NCI-H2081 (cell line): ENCODE measurements at regions not wholly inside any gene's neighbourhood (a gene's known extent, or its start where the extent isn't known, plus 50 kb on each side); places are given as distances from the start of the nearest gene placed in this dataset.

Experiments used
- DNase-seq, 2 experiments: peaks; one replicate each; lab custom pipeline; 2025; lab: John Stamatoyannopoulos, UW

DNA sequence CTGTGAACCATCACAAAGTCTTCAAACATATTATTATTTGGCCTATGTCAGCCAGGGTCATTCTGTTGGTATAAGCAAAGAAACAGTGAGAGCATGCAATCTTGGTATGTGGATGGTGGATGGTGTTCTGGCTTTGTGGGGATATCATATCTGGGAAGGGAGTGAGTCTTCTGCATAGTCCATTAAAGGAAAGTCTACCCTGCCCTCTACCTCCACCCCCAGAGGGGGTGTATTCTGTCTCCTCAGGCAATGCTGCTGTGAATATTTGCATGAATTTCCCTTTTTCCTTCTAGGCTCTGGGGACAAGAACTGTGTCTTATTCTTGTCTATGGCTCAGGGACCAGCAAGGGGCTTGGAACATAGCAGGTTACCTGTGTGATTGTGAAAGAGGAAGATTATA is 495.8 kb downstream of the PDCD6IP start:
- no peak for DNase-seq

DNA sequence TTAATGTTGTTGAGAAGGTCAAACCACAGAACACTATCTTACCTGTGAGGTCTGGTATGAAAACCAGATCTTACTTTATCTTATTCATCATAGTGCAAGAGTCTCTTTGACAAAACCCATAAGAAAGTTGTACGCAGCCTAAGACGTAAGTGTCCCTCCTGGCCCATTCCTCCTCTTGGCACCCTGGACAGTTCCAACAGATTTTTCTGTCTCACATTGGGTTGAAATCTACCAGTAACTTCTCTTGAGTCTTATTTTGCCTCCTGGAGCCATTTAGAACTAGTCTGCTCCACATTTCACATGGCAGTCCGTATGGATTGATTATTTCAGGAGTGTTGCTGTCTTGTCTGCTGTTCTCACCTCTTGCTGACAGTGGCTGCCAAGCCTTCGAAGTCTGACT is 498.4 kb downstream of the PDCD6IP start:
- no peak for DNase-seq

DNA sequence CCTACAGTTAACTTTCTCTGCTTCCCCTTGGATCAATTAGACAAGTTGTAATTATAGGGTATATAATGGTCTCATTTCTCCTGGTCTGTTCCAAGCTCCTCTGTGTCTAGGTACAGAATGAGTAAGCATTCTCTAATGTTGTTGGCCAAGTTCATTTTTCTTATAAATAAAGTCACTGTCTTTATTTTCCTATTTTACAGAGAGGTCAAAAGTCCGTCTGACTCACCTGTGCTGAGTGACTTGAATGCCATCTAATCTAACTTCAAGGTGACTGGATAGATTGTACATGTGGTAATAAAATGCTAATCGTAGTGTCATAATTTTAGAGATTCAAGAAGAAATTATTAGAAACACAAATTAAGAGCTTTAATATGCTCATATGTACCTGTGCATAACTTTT is 500.2 kb downstream of the PDCD6IP start:
- no peak for DNase-seq

DNA sequence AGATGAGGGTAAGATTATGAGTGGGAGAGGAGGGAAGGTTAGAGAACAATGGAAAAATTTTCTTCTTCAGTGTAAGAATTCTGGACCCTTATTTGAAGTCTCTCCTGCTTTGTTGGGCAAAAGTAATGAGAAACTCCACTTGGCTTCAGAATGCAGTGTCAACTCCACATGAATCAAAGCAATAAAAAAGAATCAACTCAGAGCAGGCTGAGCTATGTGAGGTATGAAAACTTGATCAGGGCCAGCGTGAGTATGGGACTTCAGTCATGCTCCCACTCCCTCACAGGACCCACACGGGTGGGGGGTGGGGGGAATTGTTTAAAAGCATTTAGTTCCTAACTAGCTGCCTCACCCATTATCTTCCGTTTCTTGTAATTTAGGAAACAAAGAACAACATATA is 502.2 kb downstream of the PDCD6IP start:
- DNase-seq = no peak

DNA sequence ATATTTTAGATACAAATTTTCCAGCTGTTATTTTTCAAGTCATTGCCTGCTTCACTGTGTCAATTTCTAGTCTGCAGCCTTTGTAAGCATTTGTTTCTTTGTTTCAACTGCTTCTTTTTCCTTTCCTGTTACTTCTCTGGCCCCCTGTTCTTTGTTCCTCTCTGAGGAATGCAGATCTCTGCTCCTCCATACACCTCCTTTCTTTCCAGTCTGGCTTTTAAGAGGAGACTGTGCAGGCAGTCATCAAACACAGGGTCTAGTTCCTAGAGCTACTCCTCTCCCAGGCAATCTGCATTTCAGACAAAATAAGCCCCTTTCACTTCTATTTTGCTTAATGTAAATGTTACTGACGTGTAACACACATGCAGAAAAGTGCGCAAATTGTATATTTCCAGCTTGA is 502.9 kb downstream of the PDCD6IP start:
- DNase-seq = no peak

DNA sequence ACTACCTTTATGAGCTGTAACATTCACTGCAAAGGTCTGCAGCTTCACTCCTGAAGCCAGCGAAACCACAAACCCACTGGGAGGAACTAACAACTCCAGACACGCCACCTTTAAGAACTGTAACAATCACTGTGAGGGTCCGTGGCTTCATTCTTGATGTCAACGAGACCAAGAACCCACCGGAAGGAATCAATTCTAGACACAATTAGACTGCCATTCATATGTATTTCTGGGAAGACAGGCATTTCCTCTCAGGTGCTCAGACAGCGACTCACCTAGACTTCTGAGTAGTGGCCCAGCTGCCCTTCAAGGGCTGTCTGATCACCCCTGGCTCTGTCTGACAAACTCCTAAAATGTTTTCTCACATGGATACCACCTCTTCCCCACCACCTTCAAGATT is 506.8 kb downstream of the PDCD6IP start:
- DNase-seq = no peak

DNA sequence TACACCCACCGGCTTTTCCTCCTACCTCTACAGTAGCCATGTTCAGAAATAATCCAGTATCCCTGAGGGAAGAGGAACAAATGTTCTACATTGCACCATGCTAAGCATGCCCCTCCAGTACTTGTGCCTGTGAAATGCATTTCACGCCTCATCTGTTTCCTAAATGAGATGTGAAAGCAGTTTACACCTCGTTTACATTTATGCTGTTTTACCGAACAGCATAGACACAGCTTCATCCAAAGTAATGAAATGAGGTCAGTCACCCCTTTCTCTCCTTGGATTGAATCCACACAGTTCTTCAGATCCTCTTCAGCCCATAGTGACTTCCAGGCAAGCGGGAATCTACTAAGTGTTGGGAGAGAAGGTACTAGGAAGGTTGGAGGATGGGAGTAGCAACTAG is 514.3 kb downstream of the PDCD6IP start:
- DNase-seq = no peak

DNA sequence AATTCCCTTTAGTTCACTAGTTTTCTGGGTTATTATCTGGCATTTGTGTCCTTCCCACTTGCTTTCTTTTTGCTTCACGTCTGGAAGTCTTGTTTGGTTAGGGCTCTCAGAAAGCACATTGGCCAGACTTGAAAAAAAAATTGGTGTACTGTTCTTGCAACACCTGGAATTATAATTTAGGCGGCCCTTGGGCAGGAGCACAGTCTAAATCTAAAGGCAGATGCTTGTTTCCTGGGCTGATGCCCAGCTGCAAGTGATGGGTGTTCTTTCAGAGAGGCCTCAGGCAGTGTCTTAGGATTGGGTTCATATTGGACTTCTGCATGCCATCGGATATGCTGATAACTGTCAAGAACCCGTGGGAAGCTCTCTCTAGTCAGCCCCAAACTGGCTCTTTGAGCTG is 521.5 kb downstream of the PDCD6IP start:
- DNase-seq = no peak

DNA sequence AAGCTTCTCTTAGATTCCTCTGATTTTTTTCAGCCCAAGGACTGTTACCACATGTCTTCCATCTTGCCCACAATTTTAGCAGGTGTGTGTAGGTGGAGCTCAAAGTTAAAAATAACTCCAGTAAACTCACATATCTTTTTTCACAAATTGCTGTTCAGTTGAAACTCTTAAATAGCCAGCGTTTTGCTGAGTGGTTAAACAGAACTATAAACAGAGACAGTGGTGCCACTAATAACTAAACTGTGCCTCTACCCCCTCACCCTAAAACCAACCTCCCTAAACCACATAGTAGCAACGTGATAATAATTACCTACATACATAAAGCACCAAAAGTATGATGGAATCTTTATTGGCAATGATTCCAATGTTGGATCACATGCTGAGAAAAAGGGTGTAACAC is 525.1 kb downstream of the PDCD6IP start:
- DNase-seq = no peak

DNA sequence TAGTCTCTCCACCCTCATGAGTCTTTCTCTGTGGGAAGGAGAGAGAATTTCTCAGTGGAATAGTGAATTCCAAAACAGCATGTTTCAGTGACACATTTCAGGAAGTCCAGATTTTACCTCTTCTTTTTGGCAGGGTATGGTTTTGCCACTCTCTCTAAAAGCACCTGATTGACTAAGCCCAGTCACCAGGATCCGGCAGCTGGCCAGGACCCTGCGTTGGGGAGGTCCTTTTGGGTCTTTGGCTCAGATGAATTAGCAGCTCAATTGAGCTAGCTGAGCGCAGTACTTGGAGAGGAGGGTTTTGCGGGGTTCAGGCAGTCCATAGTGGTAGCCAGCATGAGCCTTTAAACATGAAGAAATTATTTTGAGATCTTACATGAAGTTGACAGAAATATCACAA is 548.2 kb downstream of the PDCD6IP start:
- DNase-seq = no peak

DNA sequence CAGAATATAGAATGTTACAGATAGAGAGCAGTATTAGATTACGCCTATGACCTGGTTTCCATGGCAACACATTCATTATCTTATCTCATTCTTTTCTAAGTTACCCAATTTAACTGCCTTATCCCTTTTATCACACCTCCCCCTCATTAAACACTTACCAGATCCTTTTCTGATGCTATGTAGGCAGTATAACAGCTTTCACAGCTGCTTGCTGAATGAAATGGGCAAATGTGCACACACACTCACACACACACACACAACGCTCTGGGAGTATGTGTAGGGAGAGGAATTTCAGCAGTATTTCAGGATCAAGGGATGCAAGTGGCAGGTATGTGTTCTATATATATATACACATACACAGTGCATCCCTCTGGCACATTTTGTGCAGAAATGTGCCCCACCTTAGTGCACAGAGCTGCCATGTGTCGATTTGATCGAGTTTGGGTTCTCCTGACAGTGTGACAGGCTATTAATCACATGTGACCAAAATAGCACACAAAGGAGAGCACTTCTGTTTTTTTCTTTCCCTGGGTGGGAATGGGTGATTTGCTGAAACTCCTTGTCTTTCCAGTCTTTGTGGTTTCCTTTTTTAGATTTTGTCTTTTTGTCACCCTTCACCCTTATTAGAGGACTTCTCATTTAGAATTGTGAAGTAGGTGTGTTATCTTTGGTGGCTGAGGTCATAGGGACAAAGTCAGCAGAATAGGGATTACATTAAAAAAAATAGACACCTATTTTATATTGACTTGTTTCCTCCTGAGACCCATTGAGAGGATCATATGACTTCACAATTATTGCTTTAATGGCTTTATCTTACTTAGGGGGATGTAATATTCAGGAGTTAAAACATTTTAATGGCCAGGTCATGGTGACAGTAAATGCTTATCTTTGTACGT is 553.7 kb downstream of the PDCD6IP start:
- DNase-seq = no peak

DNA sequence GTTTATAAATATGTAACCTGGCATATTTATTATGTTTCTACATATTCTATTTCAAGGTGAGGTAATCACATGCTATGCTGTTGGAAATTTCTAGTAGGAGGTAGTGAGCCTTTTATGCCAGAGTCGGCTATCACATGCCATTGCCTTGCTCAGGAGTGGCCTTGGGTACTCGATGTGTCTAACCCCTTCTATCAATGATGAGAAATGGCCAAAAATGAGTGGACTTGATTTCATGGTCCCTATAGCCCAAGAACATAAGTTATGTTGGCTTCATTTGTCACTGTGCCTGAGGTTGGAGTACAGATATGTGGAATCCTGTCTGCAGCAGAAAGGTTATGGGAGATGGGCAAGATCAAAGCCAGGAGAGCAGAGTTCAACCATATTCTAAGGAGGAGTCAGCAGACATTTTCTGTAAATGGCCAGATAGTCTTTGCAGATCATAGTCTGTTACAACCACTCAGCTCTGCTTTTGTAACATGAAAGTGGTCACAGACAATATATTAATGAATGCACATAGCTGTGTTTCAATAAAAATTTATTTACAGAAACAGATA is 554.4 kb downstream of the PDCD6IP start:
- no peak for DNase-seq

DNA sequence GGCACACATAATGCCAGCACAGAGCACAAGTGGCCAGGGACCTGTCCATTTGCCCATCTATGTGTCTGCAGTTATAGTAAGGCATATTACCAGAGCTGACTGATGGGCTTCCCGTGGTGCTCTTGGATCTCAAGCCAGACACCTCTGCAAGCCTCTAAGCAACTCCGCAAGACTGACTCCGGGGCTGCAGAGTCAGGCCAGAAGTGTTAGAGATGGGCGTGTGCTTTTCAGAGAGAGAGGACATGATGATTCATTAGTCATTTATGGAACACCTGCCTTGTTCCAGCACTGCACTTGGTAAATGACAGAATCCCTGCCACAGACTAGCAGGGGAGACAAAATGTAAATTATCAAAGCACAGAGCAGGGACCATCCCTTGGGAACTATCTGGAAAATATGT is 559.0 kb downstream of the PDCD6IP start:
- no peak for DNase-seq

DNA sequence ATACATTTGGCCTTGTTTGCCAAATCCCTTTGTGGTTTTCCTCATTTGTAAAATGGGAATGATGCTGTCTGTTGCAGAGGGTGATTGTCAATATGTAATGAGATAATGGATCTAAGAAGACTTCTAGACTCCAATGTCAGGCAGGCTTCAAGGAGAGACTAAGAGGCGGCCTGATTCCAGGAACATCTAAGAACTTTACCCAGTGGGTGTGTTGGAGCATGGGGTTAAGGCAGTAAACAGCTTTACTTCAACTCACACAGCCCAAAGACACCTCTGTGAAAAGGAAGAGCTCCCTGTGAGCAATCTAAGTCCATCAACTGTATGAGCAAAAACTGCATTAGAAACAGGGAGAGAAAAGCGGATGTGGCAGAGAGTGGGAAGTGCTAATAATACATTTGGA is 560.6 kb downstream of the PDCD6IP start:
- no peak for DNase-seq

DNA sequence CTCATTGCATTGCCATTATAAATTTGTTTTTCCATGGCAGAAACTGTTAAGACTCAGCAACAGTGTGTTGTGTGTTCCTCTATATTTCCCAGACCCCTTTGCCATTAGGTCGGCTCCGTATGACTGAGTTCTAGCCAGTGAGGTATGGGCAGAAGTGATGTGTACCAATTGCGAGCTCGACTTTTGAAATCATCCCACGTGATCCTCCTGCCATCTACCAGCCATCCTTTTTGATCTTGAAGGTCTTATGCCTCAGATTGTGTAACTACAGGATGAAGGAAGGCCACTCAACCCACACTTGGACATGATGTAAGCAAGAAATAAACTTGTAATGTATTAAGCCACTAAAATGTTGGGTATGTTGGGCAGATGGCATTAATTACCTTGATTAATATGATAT is 562.3 kb downstream of the PDCD6IP start:
- no peak for DNase-seq

DNA sequence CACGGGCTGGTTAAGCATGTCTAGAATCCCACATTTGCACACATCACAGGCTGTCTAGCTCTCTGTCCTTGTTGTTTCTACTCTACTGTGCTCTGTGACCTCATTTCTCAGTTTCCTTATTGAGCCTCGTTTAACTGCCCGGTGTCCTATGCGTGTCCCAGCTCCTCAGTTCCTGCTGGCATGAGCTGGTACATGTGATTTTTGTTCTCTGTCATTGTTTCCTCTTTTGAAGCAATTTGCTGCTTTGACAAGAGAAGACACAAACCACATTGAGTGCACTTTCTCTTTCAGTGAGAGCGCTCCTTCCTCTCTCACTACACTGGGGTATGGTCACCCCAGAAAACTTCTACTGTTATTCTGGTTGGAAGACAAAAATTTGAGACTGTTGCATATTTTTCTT is 563.5 kb downstream of the PDCD6IP start:
- DNase-seq = no peak

DNA sequence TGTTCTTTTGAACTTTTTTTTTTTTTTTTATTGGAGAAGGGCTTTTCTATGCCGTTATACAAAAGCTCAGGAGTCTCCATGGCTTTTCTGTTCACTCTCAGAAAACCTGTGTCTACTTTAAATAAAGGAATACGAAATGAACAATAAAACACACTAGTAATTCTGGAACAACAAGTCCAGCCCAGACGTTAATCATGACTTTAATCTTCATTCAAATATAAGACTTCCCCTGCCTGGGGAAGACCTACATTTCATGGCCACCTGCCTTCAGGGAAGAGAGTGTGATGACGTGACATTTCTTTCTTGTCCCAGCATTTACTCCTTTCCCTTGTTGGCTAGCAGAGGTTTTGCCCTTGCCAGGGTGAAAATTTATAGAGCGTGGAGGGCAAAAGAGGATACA is 564.5 kb downstream of the PDCD6IP start:
- no peak for DNase-seq

DNA sequence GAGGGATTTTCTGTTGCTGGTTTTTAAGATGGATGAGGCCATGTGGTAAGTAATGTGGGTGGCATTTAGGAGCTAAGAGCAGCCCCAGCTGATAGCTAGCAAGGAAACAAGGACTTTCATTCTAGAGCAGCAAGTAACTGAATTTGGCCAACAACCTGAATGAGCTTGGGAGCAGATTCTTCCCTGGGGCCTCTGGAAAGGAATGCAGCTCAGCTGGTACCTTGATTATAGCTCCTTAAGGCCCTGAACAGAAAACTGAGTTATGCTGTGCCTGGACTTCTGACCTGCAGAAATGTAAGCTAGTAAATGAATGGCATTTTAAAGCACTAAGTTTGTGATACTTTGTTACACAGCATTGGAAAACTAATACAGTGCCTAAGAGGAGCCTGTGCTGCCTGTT is 565.5 kb downstream of the PDCD6IP start:
- no peak for DNase-seq

DNA sequence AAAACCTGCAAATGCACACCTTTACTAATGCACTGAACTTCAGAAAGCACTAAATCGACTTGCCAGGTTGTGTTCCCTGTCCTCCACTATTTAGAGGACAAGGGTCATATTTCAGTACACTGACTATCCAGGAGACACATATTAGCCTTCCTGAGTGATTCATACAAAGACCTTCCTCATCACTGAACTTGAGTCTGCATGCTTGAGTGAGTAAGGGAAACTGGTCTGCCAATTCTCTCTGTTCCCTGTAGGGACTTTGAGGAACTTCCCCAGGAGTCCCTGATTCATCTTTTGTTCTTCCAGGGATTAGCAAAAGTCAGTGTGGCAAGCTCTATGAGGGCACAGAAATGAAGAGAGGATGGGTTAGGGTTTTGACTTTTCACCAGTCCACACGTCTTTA is 565.9 kb downstream of the PDCD6IP start:
- no peak for DNase-seq

DNA sequence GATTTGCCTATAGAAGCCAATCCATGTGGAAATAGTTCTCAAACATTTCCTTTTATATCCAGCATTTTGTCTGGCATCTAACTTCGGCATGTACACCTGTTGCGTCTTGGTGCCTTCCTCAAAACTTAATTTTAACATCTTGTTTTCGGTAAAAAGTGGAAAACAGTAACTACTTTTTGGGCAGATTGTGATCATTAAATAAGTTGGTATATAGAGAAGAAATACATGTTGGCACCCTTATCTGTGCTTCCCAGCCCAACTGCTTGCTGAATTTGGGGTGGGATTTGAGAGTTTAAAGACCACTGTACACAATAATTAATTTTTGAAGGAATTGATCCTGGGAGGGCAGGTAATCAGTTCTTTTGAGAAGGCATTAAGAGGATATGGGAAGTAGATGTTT is 566.8 kb downstream of the PDCD6IP start:
- no peak for DNase-seq

DNA sequence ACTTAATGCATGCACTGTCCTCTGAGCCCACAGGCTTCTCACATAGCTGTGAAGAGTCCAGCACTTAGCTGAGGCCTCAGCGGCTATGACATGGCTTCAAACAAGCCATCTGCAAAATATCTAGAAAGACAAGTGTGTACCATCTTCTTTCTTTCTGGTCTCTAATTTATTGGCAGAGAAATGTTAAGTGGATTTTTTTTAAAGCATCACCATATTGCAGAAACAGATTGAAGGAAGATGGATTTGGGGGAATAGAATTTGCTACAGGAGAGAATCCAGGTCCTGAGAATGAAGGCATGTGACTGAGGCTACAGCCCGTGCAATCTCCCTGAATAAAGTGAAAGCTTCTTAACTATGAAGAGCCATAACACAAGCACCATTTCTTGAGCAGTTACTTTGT is 567.3 kb downstream of the PDCD6IP start:
- DNase-seq = no peak

DNA sequence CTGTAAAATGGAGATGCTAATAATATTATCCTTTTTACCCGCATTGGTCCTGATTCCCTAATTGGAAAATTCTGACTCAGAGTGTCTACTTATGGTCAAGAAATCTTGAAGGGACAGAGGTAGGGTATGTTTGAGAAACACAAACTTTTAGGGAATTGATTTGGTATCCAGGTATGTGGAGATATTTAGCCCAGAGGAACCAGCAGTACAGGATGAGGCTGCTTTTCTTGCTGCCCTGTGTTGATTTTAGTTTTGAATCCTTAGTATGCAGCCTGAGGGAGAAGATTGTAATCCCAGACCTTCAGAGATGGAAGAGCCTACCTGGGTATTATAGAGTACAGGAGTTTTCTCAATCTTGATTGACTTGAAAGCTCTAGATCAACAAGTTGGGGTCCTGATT is 569.1 kb downstream of the PDCD6IP start:
- no peak for DNase-seq

DNA sequence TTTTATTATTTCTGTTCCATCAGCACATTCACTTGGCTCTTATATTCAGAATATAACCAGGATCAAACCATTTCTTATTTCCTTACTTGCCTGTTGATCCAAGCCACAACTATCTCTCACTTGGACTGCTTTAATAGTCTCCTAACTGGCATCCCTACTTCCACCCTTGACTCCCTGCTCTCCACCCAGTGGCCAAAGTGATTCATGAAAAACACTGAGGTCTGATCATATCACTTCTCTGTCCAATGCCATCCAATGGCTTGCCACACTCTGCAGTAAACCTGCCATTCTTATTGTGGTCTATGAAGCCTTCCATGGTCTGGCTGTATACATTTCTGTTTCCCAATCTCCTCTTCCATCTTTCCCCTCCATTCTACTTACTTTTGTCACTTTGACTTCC is 576.1 kb downstream of the PDCD6IP start:
- no peak for DNase-seq

DNA sequence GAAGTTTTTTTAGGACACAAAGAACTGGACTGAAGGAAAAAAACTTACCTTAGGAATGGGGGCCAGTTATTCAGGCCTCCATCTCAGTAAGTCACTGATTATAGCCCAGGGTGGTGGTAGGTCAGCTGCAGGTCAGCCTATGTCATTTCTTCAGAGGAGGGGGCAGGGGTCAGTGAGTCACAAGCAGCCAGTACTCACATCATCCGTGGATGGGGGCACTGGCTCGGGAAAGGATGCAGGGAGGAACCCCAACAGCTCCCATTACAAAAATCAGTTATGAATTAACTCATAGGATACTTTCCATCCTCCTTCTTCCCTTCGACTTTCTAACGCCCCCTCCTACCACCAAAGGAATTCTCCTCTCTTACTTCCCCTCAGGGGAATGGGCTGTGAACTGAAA is 578.3 kb downstream of the PDCD6IP start:
- DNase-seq = no peak
